Cerebellar nuclear complex (tissue), 1 donor: ENCODE measurements at regions not wholly inside any gene's neighbourhood (a gene's known extent, or its start where the extent isn't known, plus 50 kb on each side); places are given as distances from the start of the nearest gene placed in this dataset.

Source experiments
- DNase-seq, 2 experiments: peaks; one replicate each; lab custom pipeline; 2025; lab: John Stamatoyannopoulos, UW

- no peak for DNase-seq
Observed at GRCh38 chr6:43848671-43849391, 78.8 kb downstream of the VEGFA start.

GRCh38 chr6:43847741-43848630 is 78.0 kb downstream of the VEGFA start:
- DNase-seq, result no peak

GRCh38 chr6:43846556-43846955 is 76.5 kb downstream of the VEGFA start:
- no peak for DNase-seq

GRCh38 chr6:43845646-43846045 is 75.6 kb downstream of the VEGFA start:
- no peak for DNase-seq

GRCh38 chr6:43843669-43844171 is 73.7 kb downstream of the VEGFA start:
- no peak for DNase-seq

- no peak for DNase-seq
Observed at GRCh38 chr6:43843097-43843645, 73.2 kb downstream of the VEGFA start.

- no peak for DNase-seq
Observed at GRCh38 chr6:43842231-43842794, 72.3 kb downstream of the VEGFA start.

- DNase-seq, result no peak
Observed at GRCh38 chr6:43840490-43841218, 70.6 kb downstream of the VEGFA start.

- no peak for DNase-seq
Observed at GRCh38 chr6:43838276-43839036, 68.4 kb downstream of the VEGFA start.

GRCh38 chr6:43837507-43837906 is 67.5 kb downstream of the VEGFA start:
- no peak for DNase-seq

- no peak for DNase-seq
Observed at GRCh38 chr6:43836507-43837240, 66.7 kb downstream of the VEGFA start.
